Nephron progenitor cell (in vitro differentiated cells): ENCODE measurements at regions not wholly inside any gene's neighbourhood (a gene's known extent, or its start where the extent isn't known, plus 50 kb on each side); places are given as distances from the start of the nearest gene placed in this dataset.

Source experiments
- DNase-seq: peaks from one replicate; pipeline ENCODE4 v3.0.0; 2021
- H3K27ac Mint-ChIP-seq: 2 replicates; pipeline ENCODE4 v1.8.0; 2021; ENCODE audit warnings: mild to moderate bottlenecking, moderate library complexity, mixed read lengths
- H3K27me3 Mint-ChIP-seq: 2 replicates; pipeline ENCODE4 v1.8.0; 2021; ENCODE audit warnings: mild to moderate bottlenecking, low read depth, mixed read lengths; ENCODE audit not compliant: poor library complexity
- H3K36me3 Mint-ChIP-seq: 2 replicates; pipeline ENCODE4 v1.8.0; 2021; ENCODE audit warnings: low read depth, mixed read lengths
- H3K4me1 Mint-ChIP-seq: 2 replicates; pipeline ENCODE4 v1.8.0; 2021; ENCODE audit warnings: mixed read lengths
- H3K4me3 Mint-ChIP-seq: 2 replicates; pipeline ENCODE4 v1.8.0; 2021; ENCODE audit warnings: mild to moderate bottlenecking, moderate library complexity, mixed read lengths
- H3K9me3 Mint-ChIP-seq: 2 replicates; pipeline ENCODE4 v1.8.0; 2021; ENCODE audit warnings: mild to moderate bottlenecking, moderate library complexity, mixed read lengths
- CTCF ChIP-seq: fragments of 200-600 bp; sonication (generic); IDR thresholded peaks from 2 replicates; pipeline ENCODE4 v1.5.0; 2021; ENCODE audit warnings: antibody characterized with exemption

GRCh38 chr12:74910831-74911230 is 298.8 kb downstream of the KCNC2 start:
- H3K27ac Mint-ChIP-seq = no peak overlapping the region
- H3K9me3 Mint-ChIP-seq = no peaks in the 10 kb centered on the region
- TF ChIP-seq CTCF = no peak
- no peaks in the 10 kb centered on the region for H3K36me3 Mint-ChIP-seq
- no peaks in the 10 kb centered on the region for H3K4me1 Mint-ChIP-seq
- no peak for DNase-seq
- H3K27me3 Mint-ChIP-seq = no peaks in the 10 kb centered on the region
- H3K4me3 Mint-ChIP-seq = no peak overlapping the region

GRCh38 chr12:74914378-74914777 is 295.3 kb downstream of the KCNC2 start:
- Mint-ChIP-seq H3K36me3 (no peaks in the 10 kb centered on the region), H3K4me1 (no peaks in the 10 kb centered on the region), H3K9me3 (no peaks in the 10 kb centered on the region), H3K4me3 (no peak overlapping the region), H3K27me3 (no peaks in the 10 kb centered on the region), H3K27ac (no peak overlapping the region)
- no peak for TF ChIP-seq CTCF
- no peak for DNase-seq

- Mint-ChIP-seq H3K27me3 (no peaks in the 10 kb centered on the region), H3K9me3 (no peaks in the 10 kb centered on the region), H3K36me3 (no peaks in the 10 kb centered on the region), H3K4me3 (no peak overlapping the region), H3K4me1 (no peaks in the 10 kb centered on the region), H3K27ac (no peak overlapping the region)
- no peak for TF ChIP-seq CTCF
- no peak for DNase-seq
Measured at GRCh38 chr12:74915718-74916117, 293.9 kb downstream of the KCNC2 start.

GRCh38 chr12:74917743-74918142 is 291.9 kb downstream of the KCNC2 start:
- Mint-ChIP-seq H3K27ac (no peak overlapping the region), H3K9me3 (no peaks in the 10 kb centered on the region), H3K4me3 (no peak overlapping the region), H3K36me3 (no peaks in the 10 kb centered on the region), H3K4me1 (no peaks in the 10 kb centered on the region), H3K27me3 (no peaks in the 10 kb centered on the region)
- no peak for TF ChIP-seq CTCF
- no peak for DNase-seq

GRCh38 chr12:74918291-74918690 is 291.3 kb downstream of the KCNC2 start:
- no peak for DNase-seq
- H3K4me3 Mint-ChIP-seq = no peak overlapping the region
- peaks cover 2% of the 10 kb centered on the region for H3K9me3 Mint-ChIP-seq
- H3K27ac Mint-ChIP-seq = no peak overlapping the region
- no peaks in the 10 kb centered on the region for H3K36me3 Mint-ChIP-seq
- no peak for TF ChIP-seq CTCF
- H3K4me1 Mint-ChIP-seq = no peaks in the 10 kb centered on the region
- H3K27me3 Mint-ChIP-seq = no peaks in the 10 kb centered on the region

GRCh38 chr12:74922117-74922516 is 287.5 kb downstream of the KCNC2 start:
- H3K27ac Mint-ChIP-seq = no peak overlapping the region
- peaks cover 32% of the 10 kb centered on the region for H3K9me3 Mint-ChIP-seq
- TF ChIP-seq CTCF = no peak
- peaks cover 2% of the 10 kb centered on the region for H3K36me3 Mint-ChIP-seq
- no peak for DNase-seq
- no peaks in the 10 kb centered on the region for H3K27me3 Mint-ChIP-seq
- no peaks in the 10 kb centered on the region for H3K4me1 Mint-ChIP-seq
- no peak overlapping the region for H3K4me3 Mint-ChIP-seq
